ENCODE measurements at regions not wholly inside any gene's neighbourhood (a gene's known extent, or its start where the extent isn't known, plus 50 kb on each side); places are given as distances from the start of the nearest gene placed in this dataset.

GRCh38 chr20:61112515-61112914 lies 139.5 kb upstream of the CDH4 start (continued):
- TF ChIP-seq POLR2AphosphoS5 (IDR thresholded peaks at IDR 0.05; ENCODE audit: low read depth, low read length), result no peak
- TF ChIP-seq ZBTB33 (IDR thresholded peaks at IDR 0.05; ENCODE audit: borderline replicate concordance, low read depth), result no peak
- TF ChIP-seq RAD21 (IDR thresholded peaks at IDR 0.05; ENCODE audit: low read length), result no peak
- no peak for TF ChIP-seq SMC3 (IDR thresholded peaks at IDR 0.05; ENCODE audit: low read depth, low read length)

- no peak for DNase-seq
- POLR2A ChIA-PET, result no interaction called here
- no peak for TF ChIP-seq SIN3A (IDR thresholded peaks at IDR 0.05; ENCODE audit: borderline replicate concordance, low read depth, low read length)
- no peak for TF ChIP-seq RCOR1 (IDR thresholded peaks at IDR 0.05; ENCODE audit: low read length)
- no peak for TF ChIP-seq SMC3 (IDR thresholded peaks at IDR 0.05; ENCODE audit: low read depth, low read length)
- TF ChIP-seq USF1 (IDR thresholded peaks at IDR 0.05; ENCODE audit: borderline replicate concordance, low read depth), result no peak
- TF ChIP-seq GATA2 (CRISPR knock-in tag; IDR thresholded peaks at IDR 0.05), result no peak
- TF ChIP-seq FOXJ3 (CRISPR knock-in tag; IDR thresholded peaks at IDR 0.05), result no peak
- TF ChIP-seq CHD2 (IDR thresholded peaks at IDR 0.05; ENCODE audit: low read length, partially characterized antibody), result no peak
- no peak for TF ChIP-seq CTCF (IDR thresholded peaks at IDR 0.05)
- no peak for TF ChIP-seq PBX3 (IDR thresholded peaks at IDR 0.05)
- TF ChIP-seq FOXM1 (IDR thresholded peaks at IDR 0.05; ENCODE audit: low read depth), result no peak
- no peak for TF ChIP-seq NRF1 (IDR thresholded peaks at IDR 0.05; ENCODE audit: low read depth, low read length)
- TF ChIP-seq REST (IDR thresholded peaks at IDR 0.05; ENCODE audit: low read depth, low read length), result no peak
- TF ChIP-seq MAX (IDR thresholded peaks at IDR 0.05; ENCODE audit: low read depth), result no peak
- no peak for TF ChIP-seq TAF1 (IDR thresholded peaks at IDR 0.05; ENCODE audit: borderline replicate concordance, low read depth, low read length)
- no peak for TF ChIP-seq IRF3 (IDR thresholded peaks at IDR 0.05; ENCODE audit: low read depth, low read length)
- no peak for TF ChIP-seq FOSL2 (IDR thresholded peaks at IDR 0.05; ENCODE audit: borderline replicate concordance, low read depth)
- TF ChIP-seq GABPA (IDR thresholded peaks at IDR 0.05; ENCODE audit: low read depth), result no peak
- TF ChIP-seq RFX5 (IDR thresholded peaks at IDR 0.05; ENCODE audit: low read length), result no peak
Measured at GRCh38 chr20:61113731-61114130, 138.3 kb upstream of the CDH4 start.

More at GRCh38 chr20:61113731-61114130, 138.3 kb upstream of the CDH4 start:
- Histone ChIP-seq H3K79me2 (ENCODE audit: insufficient read depth) (no peaks in the 10 kb centered on the region), H3F3A (replicated peaks; ENCODE audit: insufficient read depth) (no peaks in the 10 kb centered on the region), H3K9me2 (no peaks in the 10 kb centered on the region), H3K4me1 (ENCODE audit: control insufficient read depth in 1 of 2, insufficient read depth in 2 of 2, low read depth in 1 of 2, low read length in 1 of 2) (no peaks in the 10 kb centered on the region), H3K9me3 (no peaks in the 10 kb centered on the region), H2AFZ (ENCODE audit: low read depth) (no peak overlapping the region), H3K9ac (no peak overlapping the region), H3K4me2 (no peak overlapping the region), H3K36me3 (replicated peaks in 1 of 2; ENCODE audit: control insufficient read depth in 1 of 2, insufficient read depth in 2 of 2, low read length in 1 of 2) (no peaks in the 10 kb centered on the region), H3K4me3 (ENCODE audit: low read depth in 2 of 2, low read length in 1 of 2) (no peak overlapping the region), H4K20me1 (ENCODE audit: insufficient read depth) (no peaks in the 10 kb centered on the region), H3K27me3 (ENCODE audit: insufficient read depth) (no peaks in the 10 kb centered on the region), H3K27ac (ENCODE audit: low read depth in 2 of 2, low read length in 1 of 2) (no peak overlapping the region)
- CTCF ChIA-PET, result interaction anchor here (0.6 kb wide), 1 partner anchor 244 kb away, joined by 3 read pairs; no protein-coding TSS in a partner anchor
- WGBS (ENCODE audit: low lambda C conversion rate), result 48% methylated on average over 6 of the region's 8 CpGs

All from SK-N-SH (cell line).